ENCODE measurements at regions not wholly inside any gene's neighbourhood (a gene's known extent, or its start where the extent isn't known, plus 50 kb on each side); places are given as distances from the start of the nearest gene placed in this dataset.

DNA sequence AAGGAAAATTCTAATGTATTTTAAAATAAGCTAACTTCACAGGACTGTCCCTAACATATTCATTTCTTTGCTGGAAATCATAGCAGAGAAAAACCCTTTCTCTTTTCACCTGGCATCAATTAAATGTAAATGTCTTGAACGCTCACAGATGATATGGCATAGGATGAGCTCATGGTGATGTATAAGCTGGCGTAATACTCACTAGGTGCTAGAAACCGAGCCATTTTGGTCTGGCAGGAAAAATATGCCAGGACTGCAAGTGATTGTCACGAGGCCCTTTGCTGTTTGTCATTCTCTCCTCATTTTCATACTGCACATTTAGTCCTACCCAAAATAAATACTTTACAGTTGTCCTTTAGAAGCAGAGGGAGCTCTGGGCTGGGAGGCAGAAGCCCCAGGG is 222.7 kb upstream of the LNX1 start:
- TF ChIP-seq CTCF (IDR thresholded peaks at IDR 0.05; ENCODE audit: poor library complexity) = no peak
- no peak for TF ChIP-seq EZH2 (IDR thresholded peaks at IDR 0.05; ENCODE audit: borderline replicate concordance)

Measured in hepatocyte (in vitro differentiated cells).